Calu3 (cell line): ENCODE measurements at regions not wholly inside any gene's neighbourhood (a gene's known extent, or its start where the extent isn't known, plus 50 kb on each side); places are given as distances from the start of the nearest gene placed in this dataset.

ENCODE experiments used
- BruUV-seq: library from RNA; stranded (reverse); fragments of 400-500 nt; replicated peaks from 2 replicates; lab custom pipeline; 2021; lab: Mats Ljungman, UMichigan
- CTCF ChIA-PET: fragments of 300-600 bp; sonication (Branson Sonifier 250); formaldehyde crosslinking; loops from one replicate; lab custom pipeline; 2022; ENCODE audit warnings: antibody characterized with exemption; lab: Charles Lee
- DNase-seq: peaks from one replicate; pipeline ENCODE4 v3.0.0; 2022
- H3K27ac Mint-ChIP-seq: one replicate; pipeline ENCODE4 v1.8.0; 2022; ENCODE audit warnings: mixed read lengths; ENCODE audit not compliant: unreplicated experiment
- H3K27me3 Mint-ChIP-seq: one replicate; pipeline ENCODE4 v1.8.0; 2022; ENCODE audit warnings: mixed read lengths; ENCODE audit not compliant: unreplicated experiment
- H3K36me3 Mint-ChIP-seq: one replicate; pipeline ENCODE4 v1.8.0; 2022; ENCODE audit warnings: mild to moderate bottlenecking, moderate library complexity, mixed read lengths; ENCODE audit not compliant: insufficient read depth, unreplicated experiment
- H3K4me1 Mint-ChIP-seq: one replicate; pipeline ENCODE4 v1.8.0; 2022; ENCODE audit warnings: mild to moderate bottlenecking, low read depth, mixed read lengths; ENCODE audit not compliant: unreplicated experiment
- H3K4me3 Mint-ChIP-seq: one replicate; pipeline ENCODE4 v1.8.0; 2022; ENCODE audit warnings: mild to moderate bottlenecking, low read depth, moderate library complexity, mixed read lengths; ENCODE audit not compliant: unreplicated experiment
- H3K9me3 Mint-ChIP-seq: one replicate; pipeline ENCODE4 v1.8.0; 2022; ENCODE audit warnings: low read depth, mixed read lengths; ENCODE audit not compliant: unreplicated experiment
- intact Hi-C: fragments of 100-400 bp; cut with micrococcal nuclease; formaldehyde crosslinking; loops from one replicate; pipeline ENCODE4 v1.10.0; 2022; ENCODE audit not compliant: unreplicated experiment
- TF ChIP-seq, protein P1 (sequence below): fragments of 200-600 bp; IDR thresholded peaks from one replicate; pipeline ENCODE4 v1.8.0; 2022; ENCODE audit warnings: antibody characterized with exemption; ENCODE audit not compliant: unreplicated experiment

DNA sequence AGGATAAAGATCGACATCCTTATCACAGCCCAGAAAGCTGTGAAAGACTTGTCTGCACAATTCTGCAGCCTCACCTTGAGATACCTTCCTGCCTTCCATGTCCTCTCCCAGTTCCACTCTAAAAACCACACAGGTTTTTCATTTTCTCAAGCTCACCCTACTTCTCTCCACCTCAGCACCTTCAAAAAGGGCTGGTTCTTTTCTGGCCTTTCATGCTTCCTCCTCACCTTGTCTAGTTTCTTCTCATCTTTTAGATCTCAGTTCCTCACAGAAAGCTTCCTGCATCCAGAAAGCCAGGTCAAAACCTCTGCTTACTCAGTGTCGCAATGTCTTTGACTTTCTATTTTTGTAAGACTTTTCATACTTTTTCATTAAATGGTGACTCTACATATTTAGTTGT, 140.2 kb upstream of the STT3B start:
- H3K27me3 Mint-ChIP-seq = no peaks in the 10 kb centered on the region
- TF ChIP-seq, protein P1, sequence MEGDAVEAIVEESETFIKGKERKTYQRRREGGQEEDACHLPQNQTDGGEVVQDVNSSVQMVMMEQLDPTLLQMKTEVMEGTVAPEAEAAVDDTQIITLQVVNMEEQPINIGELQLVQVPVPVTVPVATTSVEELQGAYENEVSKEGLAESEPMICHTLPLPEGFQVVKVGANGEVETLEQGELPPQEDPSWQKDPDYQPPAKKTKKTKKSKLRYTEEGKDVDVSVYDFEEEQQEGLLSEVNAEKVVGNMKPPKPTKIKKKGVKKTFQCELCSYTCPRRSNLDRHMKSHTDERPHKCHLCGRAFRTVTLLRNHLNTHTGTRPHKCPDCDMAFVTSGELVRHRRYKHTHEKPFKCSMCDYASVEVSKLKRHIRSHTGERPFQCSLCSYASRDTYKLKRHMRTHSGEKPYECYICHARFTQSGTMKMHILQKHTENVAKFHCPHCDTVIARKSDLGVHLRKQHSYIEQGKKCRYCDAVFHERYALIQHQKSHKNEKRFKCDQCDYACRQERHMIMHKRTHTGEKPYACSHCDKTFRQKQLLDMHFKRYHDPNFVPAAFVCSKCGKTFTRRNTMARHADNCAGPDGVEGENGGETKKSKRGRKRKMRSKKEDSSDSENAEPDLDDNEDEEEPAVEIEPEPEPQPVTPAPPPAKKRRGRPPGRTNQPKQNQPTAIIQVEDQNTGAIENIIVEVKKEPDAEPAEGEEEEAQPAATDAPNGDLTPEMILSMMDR = no peak
- H3K4me3 Mint-ChIP-seq = no peak overlapping the region
- H3K4me1 Mint-ChIP-seq = no peaks in the 10 kb centered on the region
- intact Hi-C loops = no loop called here
- peaks cover 3% of the 10 kb centered on the region for H3K9me3 Mint-ChIP-seq
- H3K36me3 Mint-ChIP-seq = no peaks in the 10 kb centered on the region
- BruUV-seq = no TSS peak
- DNase-seq = no peak
- CTCF ChIA-PET = no interaction called here
- H3K27ac Mint-ChIP-seq = no peak overlapping the region

DNA sequence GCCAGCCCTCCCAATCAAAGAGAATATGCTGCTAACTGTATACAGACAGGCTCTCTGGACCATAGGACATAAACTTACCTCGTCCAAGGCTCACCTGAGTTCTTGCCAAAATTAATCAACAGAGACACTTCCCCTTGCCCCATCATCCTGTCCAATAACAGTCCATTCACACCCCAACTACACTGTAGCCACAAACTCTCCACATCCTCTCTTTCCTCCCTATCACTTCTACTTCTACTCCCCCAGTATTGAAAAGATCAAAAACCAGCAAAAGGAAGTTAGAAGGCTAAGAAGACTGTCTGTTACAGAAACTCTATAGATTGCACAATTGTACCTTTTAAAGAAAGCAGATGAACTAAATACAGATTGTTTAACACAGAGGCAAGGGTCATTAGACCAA, 133.5 kb upstream of the STT3B start:
- DNase-seq = no peak
- H3K4me1 Mint-ChIP-seq = no peaks in the 10 kb centered on the region
- BruUV-seq = no TSS peak
- CTCF ChIA-PET = no interaction called here
- no peaks in the 10 kb centered on the region for H3K27me3 Mint-ChIP-seq
- no peaks in the 10 kb centered on the region for H3K36me3 Mint-ChIP-seq
- TF ChIP-seq, protein P1 = no peak
- H3K4me3 Mint-ChIP-seq = no peak overlapping the region
- intact Hi-C loops = no loop called here
- peaks cover 2% of the 10 kb centered on the region for H3K9me3 Mint-ChIP-seq
- no peak overlapping the region for H3K27ac Mint-ChIP-seq

DNA sequence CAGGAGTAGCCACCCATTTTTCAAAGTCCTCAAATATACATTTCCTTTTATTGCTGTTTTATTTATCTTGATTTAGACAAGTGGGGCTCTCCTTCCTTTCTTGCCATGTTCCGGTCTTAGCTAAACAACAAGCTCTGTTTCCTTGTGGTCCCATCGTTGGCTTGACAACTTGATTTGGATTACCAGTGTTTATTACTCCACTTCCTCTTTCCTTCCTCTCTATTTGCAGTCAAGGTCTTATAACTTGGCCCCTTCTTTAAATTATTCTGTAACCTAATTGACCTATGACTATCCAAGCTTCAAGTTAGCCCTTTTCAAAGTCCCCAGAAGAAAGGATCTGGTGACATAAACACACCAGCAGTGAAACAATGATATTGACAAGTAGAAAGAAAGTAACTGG, 130.6 kb upstream of the STT3B start:
- no peak overlapping the region for H3K27ac Mint-ChIP-seq
- CTCF ChIA-PET = no interaction called here
- peaks cover 2% of the 10 kb centered on the region for H3K9me3 Mint-ChIP-seq
- intact Hi-C loops = no loop called here
- DNase-seq = no peak
- BruUV-seq = no TSS peak
- no peaks in the 10 kb centered on the region for H3K36me3 Mint-ChIP-seq
- H3K27me3 Mint-ChIP-seq = no peaks in the 10 kb centered on the region
- no peak overlapping the region for H3K4me3 Mint-ChIP-seq
- TF ChIP-seq, protein P1 = no peak
- no peaks in the 10 kb centered on the region for H3K4me1 Mint-ChIP-seq

DNA sequence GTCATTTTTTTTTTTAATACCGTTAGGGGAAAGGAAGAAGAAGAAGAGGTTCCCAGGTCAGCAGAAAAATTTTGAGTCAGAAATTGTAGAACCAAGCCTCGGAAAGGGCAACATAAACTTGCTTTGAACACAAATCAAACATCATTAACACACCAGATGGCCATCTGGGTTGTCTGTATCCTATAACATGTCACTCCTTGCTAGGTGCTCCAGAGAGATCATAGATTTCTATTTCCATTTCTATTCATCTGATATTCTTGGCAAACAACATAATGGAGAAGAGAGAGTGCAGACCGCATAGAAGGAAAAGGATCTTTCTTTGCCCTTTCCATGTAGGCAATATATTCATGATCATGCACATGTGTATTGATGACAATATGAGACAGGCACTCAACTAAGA, 129.5 kb upstream of the STT3B start:
- intact Hi-C loops = no loop called here
- Mint-ChIP-seq H3K4me3 (no peak overlapping the region), H3K4me1 (no peaks in the 10 kb centered on the region), H3K9me3 (peaks cover 2% of the 10 kb centered on the region), H3K27me3 (no peaks in the 10 kb centered on the region), H3K36me3 (no peaks in the 10 kb centered on the region), H3K27ac (no peak overlapping the region)
- TF ChIP-seq, protein P1 = no peak
- BruUV-seq = no TSS peak
- CTCF ChIA-PET = no interaction called here
- no peak for DNase-seq

DNA sequence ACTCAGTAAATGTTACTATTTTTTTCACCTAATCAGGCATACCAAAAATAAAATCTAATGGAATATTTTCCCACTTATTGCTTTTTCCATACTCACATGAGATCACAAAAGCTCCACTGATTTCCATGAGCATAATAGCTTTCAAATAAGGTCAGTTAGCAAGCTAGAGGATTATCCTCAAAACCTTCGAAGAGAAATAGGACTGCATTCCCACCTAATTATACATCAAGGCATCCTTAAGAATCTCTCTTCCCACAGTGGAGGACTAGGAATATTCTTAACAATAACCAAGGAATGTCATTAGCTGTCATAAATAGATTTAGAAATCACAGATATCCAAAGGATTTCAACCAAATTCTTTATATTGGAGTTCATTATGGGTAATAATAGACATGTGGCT, 127.9 kb upstream of the STT3B start:
- no peak for DNase-seq
- Mint-ChIP-seq H3K27me3 (no peaks in the 10 kb centered on the region), H3K9me3 (peaks cover 6% of the 10 kb centered on the region), H3K27ac (no peak overlapping the region), H3K4me3 (no peak overlapping the region), H3K4me1 (no peaks in the 10 kb centered on the region), H3K36me3 (no peaks in the 10 kb centered on the region)
- TF ChIP-seq, protein P1 = no peak
- BruUV-seq = no TSS peak
- intact Hi-C loops = no loop called here
- CTCF ChIA-PET = no interaction called here
